ENCODE measurements at regions not wholly inside any gene's neighbourhood (a gene's known extent, or its start where the extent isn't known, plus 50 kb on each side); places are given as distances from the start of the nearest gene placed in this dataset.

DNA sequence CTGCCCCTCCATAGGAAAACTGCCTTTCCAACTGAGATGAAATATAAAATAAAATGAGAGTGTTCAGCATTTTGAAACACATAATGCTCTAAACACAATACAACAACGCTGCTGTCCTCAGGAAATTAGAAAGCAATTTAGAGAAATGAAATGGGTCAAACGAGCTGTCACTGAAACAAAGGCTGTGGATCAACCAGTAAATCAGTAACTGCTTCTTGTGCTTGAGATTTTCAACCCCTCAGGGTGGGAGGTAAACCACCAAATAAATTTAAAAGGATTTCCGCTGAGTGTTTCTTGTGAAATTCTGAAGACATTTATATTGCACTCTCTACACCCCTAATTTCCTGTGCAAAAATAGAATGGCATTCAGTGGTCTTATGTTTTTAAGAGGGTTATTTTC, 657.1 kb upstream of the SEL1L start:
- no peak for DNase-seq (ENCODE audit: insufficient read length)
- FAIRE-seq = no peak
- no peak for TF ChIP-seq POLR2A (IDR thresholded peaks at IDR 0.05; ENCODE audit: low read depth, low read length)
- no peak for TF ChIP-seq TAF1 (IDR thresholded peaks at IDR 0.05; ENCODE audit: borderline replicate concordance, low read depth, low read length)
- TF ChIP-seq POLR2AphosphoS5 (IDR thresholded peaks at IDR 0.05; ENCODE audit: low read depth, low read length) = no peak

DNA sequence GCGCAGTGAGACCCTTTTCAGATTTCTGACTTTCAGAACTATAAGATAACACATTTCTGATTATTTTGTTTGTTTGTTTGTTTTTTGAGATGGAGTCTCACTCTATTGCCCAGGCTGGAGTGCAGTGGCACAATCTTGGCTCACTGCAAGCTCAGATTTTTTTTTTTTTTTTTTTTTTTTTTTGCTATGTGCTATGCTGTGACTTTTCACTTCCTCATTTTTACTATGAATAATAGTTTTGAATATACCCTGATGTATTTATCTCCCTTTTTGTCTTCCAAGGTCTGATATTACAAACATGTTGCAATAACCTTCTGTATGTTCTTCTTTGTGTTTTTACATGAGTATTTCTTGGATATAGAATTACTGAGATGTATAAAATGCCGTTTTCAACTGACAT, 658.7 kb upstream of the SEL1L start:
- no peak for TF ChIP-seq POLR2A (IDR thresholded peaks at IDR 0.05; ENCODE audit: low read depth, low read length)
- TF ChIP-seq TAF1 (IDR thresholded peaks at IDR 0.05; ENCODE audit: borderline replicate concordance, low read depth, low read length) = no peak
- TF ChIP-seq POLR2AphosphoS5 (IDR thresholded peaks at IDR 0.05; ENCODE audit: low read depth, low read length) = no peak
- no peak for FAIRE-seq
- no peak for DNase-seq (ENCODE audit: insufficient read length)

DNA sequence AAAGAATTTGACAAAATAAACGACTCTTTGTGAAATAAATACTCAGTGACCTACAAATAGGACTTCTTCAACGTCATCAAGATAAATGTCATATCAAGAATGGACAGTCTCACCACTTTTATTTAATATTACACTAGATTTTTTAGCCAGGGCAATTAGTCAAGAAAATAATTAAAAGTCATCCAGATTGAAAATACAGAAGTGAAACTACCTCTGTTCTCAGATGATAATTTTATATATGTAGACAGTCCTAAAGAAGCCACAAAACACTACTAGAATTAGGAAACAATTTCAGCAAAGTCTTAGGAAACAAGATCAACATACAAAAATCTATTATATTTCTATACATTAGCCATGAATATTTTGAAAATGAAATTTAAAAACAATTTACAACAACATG, 689.6 kb upstream of the SEL1L start:
- DNase-seq (ENCODE audit: insufficient read length) = no peak
- no peak for FAIRE-seq
- TF ChIP-seq POLR2AphosphoS5 (IDR thresholded peaks at IDR 0.05; ENCODE audit: low read depth, low read length) = no peak
- TF ChIP-seq TAF1 (IDR thresholded peaks at IDR 0.05; ENCODE audit: borderline replicate concordance, low read depth, low read length) = no peak
- no peak for TF ChIP-seq POLR2A (IDR thresholded peaks at IDR 0.05; ENCODE audit: low read depth, low read length)

DNA sequence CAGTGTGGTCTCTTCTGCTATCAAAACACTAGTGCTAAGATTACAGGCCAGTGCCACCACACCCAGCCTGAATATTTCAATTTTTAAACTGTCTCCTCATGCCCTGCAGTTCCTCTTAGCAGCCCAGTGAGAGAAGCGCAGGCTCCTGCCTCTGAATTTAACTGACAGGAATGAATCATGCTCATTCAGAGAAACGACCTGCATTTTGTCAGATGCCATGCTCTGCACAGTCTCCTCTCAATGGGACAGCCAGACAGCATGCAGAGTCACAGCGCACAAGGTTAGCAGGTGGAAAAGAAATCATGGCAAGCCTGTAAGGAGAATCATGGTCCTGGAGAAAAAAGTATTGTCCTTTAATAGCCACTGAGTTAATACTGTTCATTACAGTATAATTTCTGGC, 691.0 kb upstream of the SEL1L start:
- FAIRE-seq (no peak), DNase-seq (ENCODE audit: insufficient read length) (no peak)
- TF ChIP-seq POLR2A (IDR thresholded peaks at IDR 0.05; ENCODE audit: low read depth, low read length) (no peak), TAF1 (IDR thresholded peaks at IDR 0.05; ENCODE audit: borderline replicate concordance, low read depth, low read length) (no peak), POLR2AphosphoS5 (IDR thresholded peaks at IDR 0.05; ENCODE audit: low read depth, low read length) (no peak)

DNA sequence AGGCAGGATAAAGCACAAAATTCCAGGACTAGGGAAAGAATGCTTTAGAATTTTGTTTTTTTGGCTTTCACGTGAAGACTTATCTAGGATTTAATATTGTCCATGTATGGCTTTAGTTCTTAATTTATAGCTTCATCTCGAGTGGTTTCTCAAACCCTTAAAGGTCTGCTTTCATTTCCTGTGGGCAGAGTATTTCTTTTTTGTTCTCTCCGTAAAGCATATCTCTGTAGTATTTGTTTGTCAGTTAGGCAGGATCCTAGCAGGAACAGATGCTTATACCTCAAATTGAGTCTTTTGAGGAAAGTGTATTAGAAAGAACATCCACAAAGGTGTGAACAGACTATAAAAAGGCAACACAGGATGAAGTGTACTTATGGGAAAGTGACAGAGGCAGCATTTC, 697.1 kb upstream of the SEL1L start:
- TF ChIP-seq POLR2AphosphoS5 (IDR thresholded peaks at IDR 0.05; ENCODE audit: low read depth, low read length) = no peak
- TF ChIP-seq POLR2A (IDR thresholded peaks at IDR 0.05; ENCODE audit: low read depth, low read length) = no peak
- TF ChIP-seq TAF1 (IDR thresholded peaks at IDR 0.05; ENCODE audit: borderline replicate concordance, low read depth, low read length) = no peak
- no peak for DNase-seq (ENCODE audit: insufficient read length)
- FAIRE-seq = no peak

DNA sequence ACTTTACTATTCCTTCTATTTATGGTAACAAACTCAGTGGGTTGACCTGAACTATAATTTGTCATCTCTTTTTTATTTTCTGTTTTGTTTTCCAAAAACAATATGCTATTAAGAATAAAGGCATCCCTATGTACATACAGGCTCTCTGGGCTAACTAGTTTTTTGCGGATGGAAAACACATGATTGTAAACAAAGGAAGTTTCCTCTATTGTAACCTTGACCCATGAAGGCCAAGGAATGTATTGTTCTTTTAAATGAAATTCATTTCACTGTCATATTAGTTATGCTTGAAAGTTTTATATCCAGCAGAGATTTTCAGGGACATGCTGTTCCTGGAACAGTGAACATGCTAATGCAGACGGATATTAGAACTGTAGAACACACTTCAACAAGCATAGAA, 705.0 kb upstream of the SEL1L start:
- no peak for FAIRE-seq
- TF ChIP-seq TAF1 (IDR thresholded peaks at IDR 0.05; ENCODE audit: borderline replicate concordance, low read depth, low read length) = no peak
- TF ChIP-seq POLR2AphosphoS5 (IDR thresholded peaks at IDR 0.05; ENCODE audit: low read depth, low read length) = no peak
- TF ChIP-seq POLR2A (IDR thresholded peaks at IDR 0.05; ENCODE audit: low read depth, low read length) = no peak
- no peak for DNase-seq (ENCODE audit: insufficient read length)

DNA sequence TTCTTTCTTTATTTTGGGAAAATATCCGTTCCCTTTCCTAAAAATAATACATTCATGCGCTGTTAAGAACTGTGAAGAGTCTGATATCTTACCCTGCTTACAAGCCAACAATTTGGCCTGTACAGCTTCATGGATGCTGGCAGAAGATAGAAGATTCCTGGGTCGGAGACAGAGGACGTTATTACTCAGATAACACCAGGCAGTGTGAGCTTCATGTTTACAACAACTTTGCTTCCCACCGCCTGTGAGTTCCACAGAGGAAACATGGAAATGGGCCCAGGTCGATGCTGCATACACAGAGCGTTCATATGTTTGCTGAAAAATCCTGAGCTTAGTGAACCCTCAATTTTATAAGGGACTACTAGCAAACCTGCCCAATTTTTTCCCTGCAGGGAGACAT, 705.6 kb upstream of the SEL1L start:
- TF ChIP-seq POLR2A (IDR thresholded peaks at IDR 0.05; ENCODE audit: low read depth, low read length) (no peak), POLR2AphosphoS5 (IDR thresholded peaks at IDR 0.05; ENCODE audit: low read depth, low read length) (no peak), TAF1 (IDR thresholded peaks at IDR 0.05; ENCODE audit: borderline replicate concordance, low read depth, low read length) (no peak)
- DNase-seq (ENCODE audit: insufficient read length) (no peak), FAIRE-seq (no peak)

DNA sequence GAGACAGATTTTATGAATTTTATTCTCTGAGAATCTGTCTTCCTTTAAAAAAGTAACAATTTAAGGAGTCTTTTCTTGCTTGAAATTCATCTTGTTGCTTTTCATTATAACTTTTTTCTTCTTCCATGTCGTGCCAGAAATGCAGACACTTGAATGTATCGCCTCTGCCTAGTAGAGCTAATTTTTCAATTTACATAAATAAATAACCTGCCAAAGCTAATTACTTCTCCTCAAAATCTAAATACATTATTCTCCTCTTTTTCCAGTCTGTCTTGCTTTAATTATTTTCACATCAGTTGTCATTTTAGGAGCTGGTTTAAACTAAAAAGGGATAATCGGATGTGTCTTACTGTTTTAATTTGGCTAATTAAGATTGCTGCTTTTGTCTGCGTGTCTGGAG, 711.1 kb upstream of the SEL1L start:
- FAIRE-seq (no peak), DNase-seq (ENCODE audit: insufficient read length) (no peak)
- no peak for TF ChIP-seq TAF1 (IDR thresholded peaks at IDR 0.05; ENCODE audit: borderline replicate concordance, low read depth, low read length)
- TF ChIP-seq POLR2A (IDR thresholded peaks at IDR 0.05; ENCODE audit: low read depth, low read length) = no peak
- no peak for TF ChIP-seq POLR2AphosphoS5 (IDR thresholded peaks at IDR 0.05; ENCODE audit: low read depth, low read length)

DNA sequence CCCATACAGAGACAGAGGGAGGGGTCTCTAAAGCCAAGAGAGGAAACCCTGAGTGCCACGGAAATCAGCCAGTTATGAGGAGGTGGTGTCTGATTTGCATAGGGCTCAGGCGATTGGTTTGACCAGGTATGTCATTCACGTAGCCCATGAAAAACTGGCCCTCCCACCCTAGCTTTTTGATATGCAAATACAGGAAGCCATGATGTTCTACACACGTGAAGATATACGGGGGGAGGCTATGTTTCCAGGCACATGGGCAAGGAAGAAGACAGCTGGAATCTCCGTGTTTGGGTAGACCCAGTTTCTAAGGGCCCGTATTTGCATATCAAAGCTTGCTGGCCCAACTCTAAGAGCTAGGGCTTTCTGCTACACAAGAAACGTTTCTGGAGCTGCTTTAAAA, 717.8 kb upstream of the SEL1L start:
- FAIRE-seq = no peak
- no peak for TF ChIP-seq POLR2A (IDR thresholded peaks at IDR 0.05; ENCODE audit: low read depth, low read length)
- DNase-seq (ENCODE audit: insufficient read length) = no peak

DNA sequence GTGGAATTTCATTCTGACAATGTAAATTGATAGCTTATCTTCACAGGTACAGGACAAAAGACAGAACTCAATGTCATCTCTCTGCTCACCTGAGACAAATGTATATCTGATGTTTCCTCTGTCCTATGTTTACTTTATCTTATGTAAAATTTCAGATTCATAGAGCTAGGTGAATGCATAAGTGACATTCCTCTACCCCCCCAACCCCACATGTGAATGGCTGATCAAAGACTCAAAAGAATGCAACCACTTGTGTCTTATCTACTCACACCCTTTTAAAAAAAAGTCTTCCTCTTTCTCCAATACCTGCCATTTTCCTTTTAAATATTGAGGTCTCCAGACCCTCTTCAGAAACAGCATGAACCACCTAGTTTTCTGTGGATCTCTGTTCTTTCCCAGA, 736.6 kb upstream of the SEL1L start:
- TF ChIP-seq POLR2AphosphoS5 (IDR thresholded peaks at IDR 0.05; ENCODE audit: low read depth, low read length) (no peak), POLR2A (IDR thresholded peaks at IDR 0.05; ENCODE audit: low read depth, low read length) (no peak), TAF1 (IDR thresholded peaks at IDR 0.05; ENCODE audit: borderline replicate concordance, low read depth, low read length) (no peak)
- FAIRE-seq = no peak
- DNase-seq (ENCODE audit: insufficient read length) = no peak

DNA sequence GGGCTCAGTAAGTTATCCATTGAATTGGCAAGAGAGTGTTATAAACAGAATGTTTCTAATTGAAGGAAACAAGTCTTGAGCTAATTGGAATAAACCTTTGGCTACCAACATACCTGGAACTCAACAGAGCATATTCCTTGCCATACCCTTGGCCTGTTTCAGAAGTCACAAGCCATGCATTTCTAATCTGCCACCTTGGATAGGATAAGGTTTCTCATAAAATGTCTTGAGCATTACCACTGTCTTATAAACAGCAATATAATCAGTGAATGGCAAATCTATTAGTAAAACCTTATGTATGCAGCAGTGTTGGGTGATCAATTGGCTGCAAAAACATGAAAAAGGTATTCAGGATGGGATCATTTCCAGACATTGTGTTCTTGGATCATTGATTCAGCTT, 765.2 kb upstream of the SEL1L start:
- no peak for FAIRE-seq

DNA sequence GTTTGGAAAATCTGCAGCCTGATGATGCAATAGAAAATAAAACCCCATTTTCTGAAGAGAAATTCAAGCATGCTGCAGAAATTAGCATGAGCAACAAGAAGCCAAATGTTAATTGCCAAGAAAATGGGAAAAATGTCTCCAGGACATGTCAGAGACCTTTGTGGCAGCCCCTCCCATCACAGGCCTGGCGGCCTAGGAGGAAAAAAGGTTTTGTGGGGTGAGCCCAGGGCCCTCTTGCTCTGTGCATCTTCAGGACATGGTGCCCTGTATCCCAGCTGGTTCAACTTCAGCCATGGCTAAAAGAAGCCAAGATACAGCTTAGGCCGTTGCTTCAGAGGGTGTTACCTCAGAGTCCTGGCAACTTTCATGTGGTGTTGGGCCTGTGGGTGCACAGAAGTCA, 775.5 kb upstream of the SEL1L start:
- DNase-seq (ENCODE audit: insufficient read length) (no peak), FAIRE-seq (no peak)
- TF ChIP-seq POLR2AphosphoS5 (IDR thresholded peaks at IDR 0.05; ENCODE audit: low read depth, low read length) (no peak), TAF1 (IDR thresholded peaks at IDR 0.05; ENCODE audit: borderline replicate concordance, low read depth, low read length) (no peak), POLR2A (IDR thresholded peaks at IDR 0.05; ENCODE audit: low read depth, low read length) (no peak)

More for the DNA sequence above, 765.2 kb upstream of the SEL1L start:
- no peak for TF ChIP-seq POLR2AphosphoS5 (IDR thresholded peaks at IDR 0.05; ENCODE audit: low read depth, low read length)
- TF ChIP-seq TAF1 (IDR thresholded peaks at IDR 0.05; ENCODE audit: borderline replicate concordance, low read depth, low read length) = no peak
- no peak for TF ChIP-seq POLR2A (IDR thresholded peaks at IDR 0.05; ENCODE audit: low read depth, low read length)
- DNase-seq (ENCODE audit: insufficient read length) = no peak

DNA sequence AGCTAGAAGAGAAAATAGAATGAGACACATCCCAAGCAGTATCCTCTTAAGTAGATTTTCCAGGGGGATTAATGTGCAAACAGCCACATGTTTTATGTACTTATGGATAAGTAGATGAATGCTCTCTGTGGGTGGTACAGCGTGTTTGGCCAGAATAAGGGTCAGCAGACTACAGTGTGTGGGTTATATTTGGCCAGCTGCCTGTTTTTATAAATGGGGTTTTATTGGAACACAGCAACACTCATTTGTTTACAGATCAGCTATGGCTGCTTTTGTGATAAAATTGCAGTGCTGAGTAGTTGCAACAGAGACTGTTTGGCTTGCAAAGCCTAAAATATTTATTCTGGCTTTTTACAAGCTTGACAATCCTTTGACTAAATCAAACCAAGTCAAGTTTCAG, 780.2 kb upstream of the SEL1L start:
- DNase-seq (ENCODE audit: insufficient read length) (no peak), FAIRE-seq (no peak)
- TF ChIP-seq POLR2AphosphoS5 (IDR thresholded peaks at IDR 0.05; ENCODE audit: low read depth, low read length) = no peak
- TF ChIP-seq TAF1 (IDR thresholded peaks at IDR 0.05; ENCODE audit: borderline replicate concordance, low read depth, low read length) = no peak
- TF ChIP-seq POLR2A (IDR thresholded peaks at IDR 0.05; ENCODE audit: low read depth, low read length) = no peak
